SK-N-SH treated with all-trans-retinoic acid at 6 μM for 48 hours (cell line): ENCODE measurements at regions not wholly inside any gene's neighbourhood (a gene's known extent, or its start where the extent isn't known, plus 50 kb on each side); places are given as distances from the start of the nearest gene placed in this dataset.

Experiments
- ATAC-seq: fragments of 200-7000 bp; cut with Tn5 transposase; 3 replicates; pipeline ENCODE4 v1.9.1; 2020; ENCODE audit warnings: mild to moderate bottlenecking, moderate library complexity
- BACH2 ChIP-seq: fragments of 250-450 bp; sonication (Bioruptor Pico); IDR thresholded peaks from 2 replicates; pipeline ENCODE4 v1.9.0; 2021; ENCODE audit warnings: mild to moderate bottlenecking, borderline replicate concordance
- CSDC2 ChIP-seq: fragments of 250-450 bp; sonication (Bioruptor Pico); IDR thresholded peaks from 2 replicates; pipeline ENCODE4 v1.5.0; 2020; ENCODE audit warnings: mild to moderate bottlenecking, moderate library complexity
- ESRRG ChIP-seq: fragments of 250-450 bp; sonication (Bioruptor Pico); IDR thresholded peaks from 2 replicates; pipeline ENCODE4 v1.6.1; 2021; ENCODE audit warnings: mild to moderate bottlenecking
- ISL1 ChIP-seq: fragments of 250-450 bp; sonication (Bioruptor Pico); IDR thresholded peaks from 2 replicates; pipeline ENCODE4 v2.1.2; 2022; ENCODE audit warnings: mild to moderate bottlenecking, moderate library complexity
- OSR1 ChIP-seq: fragments of 250-450 bp; sonication (Bioruptor Pico); IDR thresholded peaks from 2 replicates; pipeline ENCODE4 v1.8.0; 2022; ENCODE audit warnings: moderate library complexity, mild to moderate bottlenecking, inconsistent platforms
- RARB ChIP-seq: fragments of 250-450 bp; sonication (Bioruptor Pico); IDR thresholded peaks from 2 replicates; pipeline ENCODE4 v1.8.0; 2021; ENCODE audit warnings: mild to moderate bottlenecking, moderate library complexity
- SNAI2 ChIP-seq: fragments of 250-450 bp; sonication (Bioruptor Pico); IDR thresholded peaks from 2 replicates; pipeline ENCODE4 v1.5.0; 2020; ENCODE audit warnings: mild to moderate bottlenecking, moderate library complexity
- TCF4 ChIP-seq: fragments of 250-450 bp; sonication (Bioruptor Pico); IDR thresholded peaks from 2 replicates; pipeline ENCODE4 v1.8.0; 2021; ENCODE audit warnings: mild to moderate bottlenecking, moderate library complexity, borderline replicate concordance
- TOX ChIP-seq: fragments of 250-450 bp; sonication (Bioruptor Pico); IDR thresholded peaks from 2 replicates; pipeline ENCODE4 v1.8.0; 2021; ENCODE audit warnings: mild to moderate bottlenecking, moderate library complexity, borderline replicate concordance
- ZC3H10 ChIP-seq: fragments of 250-450 bp; sonication (Bioruptor Pico); IDR thresholded peaks from 2 replicates; pipeline ENCODE4 v1.5.1; 2021; ENCODE audit warnings: mild to moderate bottlenecking, moderate library complexity
- ZFP3 ChIP-seq: fragments of 250-450 bp; sonication (Bioruptor Pico); IDR thresholded peaks from 2 replicates; pipeline ENCODE4 v1.5.0; 2020; ENCODE audit warnings: mild to moderate bottlenecking, moderate library complexity
- ZFP30 ChIP-seq: fragments of 450-650 bp; formaldehyde crosslinking; IDR thresholded peaks from 2 replicates; pipeline ENCODE4 v1.5.0; 2022; ENCODE audit warnings: mild to moderate bottlenecking, moderate library complexity
- ZNF565 ChIP-seq: fragments of 450-650 bp; formaldehyde crosslinking; conservative IDR thresholded peaks from 2 replicates; pipeline ENCODE4 v1.5.0; 2020; ENCODE audit warnings: low read depth, mild to moderate bottlenecking, moderate library complexity
- ZNF70 ChIP-seq: fragments of 450-650 bp; formaldehyde crosslinking; IDR thresholded peaks from 2 replicates; pipeline ENCODE4 v1.5.0; 2020; ENCODE audit warnings: mild to moderate bottlenecking, moderate library complexity
- ZNF8 ChIP-seq: fragments of 450-650 bp; formaldehyde crosslinking; IDR thresholded peaks from 2 replicates; pipeline ENCODE4 v1.5.0; 2020; ENCODE audit warnings: mild to moderate bottlenecking, moderate library complexity
- TF ChIP-seq, protein P1 (sequence below): fragments of 250-450 bp; sonication (Bioruptor Pico); IDR thresholded peaks from 2 replicates; pipeline ENCODE4 v1.5.1; 2021; ENCODE audit warnings: mild to moderate bottlenecking, moderate library complexity
- TF ChIP-seq, protein P2 (sequence below): fragments of 250-450 bp; sonication (Bioruptor Pico); IDR thresholded peaks from 2 replicates; pipeline ENCODE4 v1.5.0; 2020; ENCODE audit warnings: mild to moderate bottlenecking, moderate library complexity
- TF ChIP-seq, protein P3 (sequence below): fragments of 250-450 bp; sonication (Bioruptor Pico); IDR thresholded peaks from 2 replicates; pipeline ENCODE4 v1.8.0; 2020; ENCODE audit warnings: mild to moderate bottlenecking, moderate library complexity, borderline replicate concordance
- TF ChIP-seq, protein P4 (sequence below): fragments of 250-450 bp; sonication (Bioruptor Pico); IDR thresholded peaks from 2 replicates; pipeline ENCODE4 v1.8.0; 2021; ENCODE audit warnings: low read depth, mild to moderate bottlenecking, moderate library complexity, borderline replicate concordance

DNA sequence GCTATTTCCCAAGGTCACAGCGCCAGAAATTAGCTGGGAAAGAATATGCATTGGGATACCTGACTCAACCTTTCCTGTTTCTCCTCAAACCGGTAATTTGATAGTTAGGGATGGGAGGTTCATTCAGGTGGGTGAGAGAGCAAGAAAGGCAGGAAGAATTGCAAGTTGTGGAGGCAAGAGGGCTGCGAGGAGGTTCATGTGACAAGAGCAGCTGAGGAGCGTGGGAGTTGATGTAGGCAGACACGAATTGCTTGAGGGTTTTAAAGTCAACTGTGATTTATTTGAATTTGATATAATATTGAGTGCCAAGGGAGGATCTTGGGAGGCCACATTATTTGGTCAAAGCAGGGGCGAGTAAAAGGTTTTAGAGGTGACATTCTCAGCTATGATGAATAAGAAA, 329.0 kb downstream of the STIM2 start:
- TF ChIP-seq, protein P1, sequence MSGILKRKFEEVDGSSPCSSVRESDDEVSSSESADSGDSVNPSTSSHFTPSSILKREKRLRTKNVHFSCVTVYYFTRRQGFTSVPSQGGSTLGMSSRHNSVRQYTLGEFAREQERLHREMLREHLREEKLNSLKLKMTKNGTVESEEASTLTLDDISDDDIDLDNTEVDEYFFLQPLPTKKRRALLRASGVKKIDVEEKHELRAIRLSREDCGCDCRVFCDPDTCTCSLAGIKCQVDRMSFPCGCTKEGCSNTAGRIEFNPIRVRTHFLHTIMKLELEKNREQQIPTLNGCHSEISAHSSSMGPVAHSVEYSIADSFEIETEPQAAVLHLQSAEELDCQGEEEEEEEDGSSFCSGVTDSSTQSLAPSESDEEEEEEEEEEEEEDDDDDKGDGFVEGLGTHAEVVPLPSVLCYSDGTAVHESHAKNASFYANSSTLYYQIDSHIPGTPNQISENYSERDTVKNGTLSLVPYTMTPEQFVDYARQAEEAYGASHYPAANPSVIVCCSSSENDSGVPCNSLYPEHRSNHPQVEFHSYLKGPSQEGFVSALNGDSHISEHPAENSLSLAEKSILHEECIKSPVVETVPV (CRISPR knock-in tag), result no peak
- TF ChIP-seq RARB (CRISPR knock-in tag) (no peak), ZC3H10 (CRISPR knock-in tag) (no peak), ESRRG (CRISPR knock-in tag) (no peak), ZNF8 (CRISPR knock-in tag) (no peak), ZNF565 (no peak), OSR1 (CRISPR knock-in tag) (no peak)
- TF ChIP-seq, protein P2, sequence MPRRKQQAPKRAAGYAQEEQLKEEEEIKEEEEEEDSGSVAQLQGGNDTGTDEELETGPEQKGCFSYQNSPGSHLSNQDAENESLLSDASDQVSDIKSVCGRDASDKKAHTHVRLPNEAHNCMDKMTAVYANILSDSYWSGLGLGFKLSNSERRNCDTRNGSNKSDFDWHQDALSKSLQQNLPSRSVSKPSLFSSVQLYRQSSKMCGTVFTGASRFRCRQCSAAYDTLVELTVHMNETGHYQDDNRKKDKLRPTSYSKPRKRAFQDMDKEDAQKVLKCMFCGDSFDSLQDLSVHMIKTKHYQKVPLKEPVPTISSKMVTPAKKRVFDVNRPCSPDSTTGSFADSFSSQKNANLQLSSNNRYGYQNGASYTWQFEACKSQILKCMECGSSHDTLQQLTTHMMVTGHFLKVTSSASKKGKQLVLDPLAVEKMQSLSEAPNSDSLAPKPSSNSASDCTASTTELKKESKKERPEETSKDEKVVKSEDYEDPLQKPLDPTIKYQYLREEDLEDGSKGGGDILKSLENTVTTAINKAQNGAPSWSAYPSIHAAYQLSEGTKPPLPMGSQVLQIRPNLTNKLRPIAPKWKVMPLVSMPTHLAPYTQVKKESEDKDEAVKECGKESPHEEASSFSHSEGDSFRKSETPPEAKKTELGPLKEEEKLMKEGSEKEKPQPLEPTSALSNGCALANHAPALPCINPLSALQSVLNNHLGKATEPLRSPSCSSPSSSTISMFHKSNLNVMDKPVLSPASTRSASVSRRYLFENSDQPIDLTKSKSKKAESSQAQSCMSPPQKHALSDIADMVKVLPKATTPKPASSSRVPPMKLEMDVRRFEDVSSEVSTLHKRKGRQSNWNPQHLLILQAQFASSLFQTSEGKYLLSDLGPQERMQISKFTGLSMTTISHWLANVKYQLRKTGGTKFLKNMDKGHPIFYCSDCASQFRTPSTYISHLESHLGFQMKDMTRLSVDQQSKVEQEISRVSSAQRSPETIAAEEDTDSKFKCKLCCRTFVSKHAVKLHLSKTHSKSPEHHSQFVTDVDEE (CRISPR knock-in tag), result no peak
- ATAC-seq, result no peak

DNA sequence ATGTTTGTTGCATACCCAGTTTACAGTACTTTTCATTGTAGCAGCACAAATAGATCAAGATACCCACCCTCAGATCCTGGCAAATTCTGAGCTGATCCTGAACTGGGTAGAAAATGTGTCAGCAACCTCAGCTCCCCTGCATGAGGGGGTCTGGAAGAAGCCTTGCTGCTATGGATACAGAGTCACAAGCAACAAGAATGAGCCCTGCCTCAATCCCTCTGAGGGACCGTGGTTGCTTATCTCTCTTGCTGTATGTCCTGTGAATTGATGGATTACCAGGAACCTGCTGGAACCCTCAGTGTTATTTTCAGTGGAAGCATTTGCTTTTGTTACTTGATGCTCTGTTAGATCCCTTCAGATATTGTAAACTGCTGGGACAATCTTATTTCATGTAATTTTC, 331.0 kb downstream of the STIM2 start:
- TF ChIP-seq ZNF565, result no peak
- TF ChIP-seq ZFP30 (CRISPR knock-in tag), result no peak
- no peak for TF ChIP-seq TCF4 (CRISPR knock-in tag)
- TF ChIP-seq ISL1 (CRISPR knock-in tag), result no peak
- TF ChIP-seq, protein P3, sequence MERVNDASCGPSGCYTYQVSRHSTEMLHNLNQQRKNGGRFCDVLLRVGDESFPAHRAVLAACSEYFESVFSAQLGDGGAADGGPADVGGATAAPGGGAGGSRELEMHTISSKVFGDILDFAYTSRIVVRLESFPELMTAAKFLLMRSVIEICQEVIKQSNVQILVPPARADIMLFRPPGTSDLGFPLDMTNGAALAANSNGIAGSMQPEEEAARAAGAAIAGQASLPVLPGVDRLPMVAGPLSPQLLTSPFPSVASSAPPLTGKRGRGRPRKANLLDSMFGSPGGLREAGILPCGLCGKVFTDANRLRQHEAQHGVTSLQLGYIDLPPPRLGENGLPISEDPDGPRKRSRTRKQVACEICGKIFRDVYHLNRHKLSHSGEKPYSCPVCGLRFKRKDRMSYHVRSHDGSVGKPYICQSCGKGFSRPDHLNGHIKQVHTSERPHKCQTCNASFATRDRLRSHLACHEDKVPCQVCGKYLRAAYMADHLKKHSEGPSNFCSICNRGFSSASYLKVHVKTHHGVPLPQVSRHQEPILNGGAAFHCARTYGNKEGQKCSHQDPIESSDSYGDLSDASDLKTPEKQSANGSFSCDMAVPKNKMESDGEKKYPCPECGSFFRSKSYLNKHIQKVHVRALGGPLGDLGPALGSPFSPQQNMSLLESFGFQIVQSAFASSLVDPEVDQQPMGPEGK (CRISPR knock-in tag), result no peak
- TF ChIP-seq, protein P4, sequence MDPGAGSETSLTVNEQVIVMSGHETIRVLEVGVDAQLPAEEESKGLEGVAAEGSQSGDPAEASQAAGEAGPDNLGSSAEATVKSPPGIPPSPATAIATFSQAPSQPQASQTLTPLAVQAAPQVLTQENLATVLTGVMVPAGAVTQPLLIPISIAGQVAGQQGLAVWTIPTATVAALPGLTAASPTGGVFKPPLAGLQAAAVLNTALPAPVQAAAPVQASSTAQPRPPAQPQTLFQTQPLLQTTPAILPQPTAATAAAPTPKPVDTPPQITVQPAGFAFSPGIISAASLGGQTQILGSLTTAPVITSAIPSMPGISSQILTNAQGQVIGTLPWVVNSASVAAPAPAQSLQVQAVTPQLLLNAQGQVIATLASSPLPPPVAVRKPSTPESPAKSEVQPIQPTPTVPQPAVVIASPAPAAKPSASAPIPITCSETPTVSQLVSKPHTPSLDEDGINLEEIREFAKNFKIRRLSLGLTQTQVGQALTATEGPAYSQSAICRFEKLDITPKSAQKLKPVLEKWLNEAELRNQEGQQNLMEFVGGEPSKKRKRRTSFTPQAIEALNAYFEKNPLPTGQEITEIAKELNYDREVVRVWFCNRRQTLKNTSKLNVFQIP (CRISPR knock-in tag), result no peak
- no peak for TF ChIP-seq RARB (CRISPR knock-in tag)
- TF ChIP-seq TOX (CRISPR knock-in tag), result no peak
- no peak for TF ChIP-seq ZC3H10 (CRISPR knock-in tag)
- no peak for TF ChIP-seq CSDC2 (CRISPR knock-in tag)
- TF ChIP-seq SNAI2 (CRISPR knock-in tag), result no peak
- no peak for TF ChIP-seq ESRRG (CRISPR knock-in tag)
- TF ChIP-seq ZFP3, result no peak
- TF ChIP-seq, protein P1 (CRISPR knock-in tag), result no peak
- ATAC-seq, result no peak

DNA sequence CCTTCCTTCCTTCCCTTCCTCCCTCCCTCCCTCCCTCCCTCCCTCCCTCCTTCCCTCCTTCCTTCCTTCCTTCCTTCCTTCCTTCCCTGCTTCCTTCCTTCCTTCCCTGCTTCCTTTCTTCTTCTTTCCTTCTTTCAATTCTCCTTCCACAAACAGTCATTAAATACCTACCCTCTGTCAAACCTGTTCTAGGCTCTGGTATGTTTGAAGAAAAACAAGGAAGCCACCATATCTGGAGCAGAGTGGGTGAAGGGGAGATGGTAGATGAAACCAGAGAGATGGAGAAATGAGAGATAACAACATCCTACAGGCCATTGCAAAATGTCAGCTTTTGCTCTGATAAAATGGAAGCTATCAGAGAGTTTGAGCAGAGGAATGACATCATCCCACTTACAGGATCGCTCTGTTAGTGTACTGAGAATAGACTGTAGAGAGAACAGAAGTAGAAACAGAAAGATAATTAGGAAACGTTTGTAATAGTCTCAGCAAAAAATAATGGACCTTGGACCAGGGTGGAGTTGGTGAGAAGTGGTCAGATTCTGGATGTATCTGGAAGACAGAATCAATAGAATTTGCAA, 334.0 kb downstream of the STIM2 start:
- no peak for ATAC-seq
- TF ChIP-seq ZC3H10 (CRISPR knock-in tag) (no peak), ZNF8 (CRISPR knock-in tag) (no peak), ZFP30 (CRISPR knock-in tag) (no peak), BACH2 (CRISPR knock-in tag) (no peak), ISL1 (CRISPR knock-in tag) (no peak), RARB (CRISPR knock-in tag) (no peak), OSR1 (CRISPR knock-in tag) (no peak), ZNF70 (CRISPR knock-in tag) (no peak), ESRRG (CRISPR knock-in tag) (no peak), CSDC2 (CRISPR knock-in tag) (no peak)
